ENCODE measurements at regions not wholly inside any gene's neighbourhood (a gene's known extent, or its start where the extent isn't known, plus 50 kb on each side); places are given as distances from the start of the nearest gene placed in this dataset.

GRCh38 chr2:194304191-194304590 is 1352.8 kb upstream of the SLC39A10 start (continued):
- TF ChIP-seq REST (IDR thresholded peaks at IDR 0.05; ENCODE audit: borderline replicate concordance in 1 of 2, low read depth in 1 of 2, low read length in 2 of 2) (no peak), RFX1 (IDR thresholded peaks at IDR 0.05) (no peak), SCMH1 (CRISPR knock-in tag; IDR thresholded peaks at IDR 0.05; ENCODE audit: borderline replicate concordance) (no peak)

GRCh38 chr2:194301946-194302345 is 1355.1 kb upstream of the SLC39A10 start:
- Histone ChIP-seq H3K36me3 (replicated peaks in 1 of 2; ENCODE audit: control insufficient read depth in 1 of 2, insufficient read depth in 2 of 2, low read length in 2 of 2) (no peaks in the 10 kb centered on the region), H2AFZ (ENCODE audit: low read length) (no peak overlapping the region), H3K9me3 (ENCODE audit: low read length) (no peaks in the 10 kb centered on the region), H3K4me1 (ENCODE audit: insufficient read depth, low read length) (no peaks in the 10 kb centered on the region), H3K27me3 (ENCODE audit: control insufficient read depth in 1 of 2, insufficient read depth in 2 of 2, low read length in 2 of 2) (no peaks in the 10 kb centered on the region), H3K9ac (ENCODE audit: insufficient read depth, low read depth, low read length) (no peak overlapping the region), H3K4me3 (replicated peaks in 1 of 3; ENCODE audit: insufficient read depth in 1 of 3, low read depth in 2 of 3, low read length in 3 of 3) (no peak overlapping the region), H3K4me2 (ENCODE audit: low read depth, low read length) (no peak overlapping the region), H3K79me2 (ENCODE audit: insufficient read depth, low read length) (no peaks in the 10 kb centered on the region), H3K27ac (ENCODE audit: extremely low read length, insufficient read depth, low read length) (no peak overlapping the region), H4K20me1 (ENCODE audit: insufficient read depth, low read length) (no peaks in the 10 kb centered on the region)
- ChIA-PET CTCF (ENCODE audit: low intra/inter-chr PET ratio, low total read pairs) (no interaction called here), POLR2A (no interaction called here)
- FAIRE-seq (no peak), DNase-seq (ENCODE audit: low spot score) (no peak), ATAC-seq (no peak)
- in situ Hi-C loops (cut with HindIII; ENCODE audit: extremely low pct_ligation_motif_present, low pct_unique_long_range_greater_than_20kb) = no loop called here
- intact Hi-C loops (cut with micrococcal nuclease; ENCODE audit: unreplicated experiment) = no loop called here
- BruUV-seq (replicated peaks) = no TSS peak
- TF ChIP-seq PRPF4 (IDR thresholded peaks at IDR 0.05; ENCODE audit: low read depth, low read length, poor library complexity, severe bottlenecking) (no peak), MXD1 (CRISPR knock-in tag; IDR thresholded peaks at IDR 0.05) (no peak), GATAD1 (CRISPR knock-in tag; IDR thresholded peaks at IDR 0.05) (no peak), MEIS2 (CRISPR knock-in tag; IDR thresholded peaks at IDR 0.05) (no peak), ZNF484 (CRISPR knock-in tag; IDR thresholded peaks at IDR 0.05; ENCODE audit: borderline replicate concordance, low read depth) (no peak), LCORL (IDR thresholded peaks at IDR 0.05) (no peak), LCORL (CRISPR knock-in tag; IDR thresholded peaks at IDR 0.05) (no peak), STAT5B (CRISPR knock-in tag; IDR thresholded peaks at IDR 0.05) (no peak), POLR2G (IDR thresholded peaks at IDR 0.05; ENCODE audit: low read depth, low read length) (no peak), CC2D1A (CRISPR knock-in tag; IDR thresholded peaks at IDR 0.05) (no peak), SP140L (CRISPR knock-in tag; IDR thresholded peaks at IDR 0.05; ENCODE audit: borderline replicate concordance) (no peak), ETV6 (CRISPR knock-in tag; conservative IDR thresholded peaks at IDR 0.05) (no peak), ZNF142 (CRISPR knock-in tag; IDR thresholded peaks at IDR 0.05) (no peak)
